Mesenchymal stem cell (in vitro differentiated cells and primary cell): ENCODE measurements at regions not wholly inside any gene's neighbourhood (a gene's known extent, or its start where the extent isn't known, plus 50 kb on each side); places are given as distances from the start of the nearest gene placed in this dataset.
A peak's percentile ranks its signal among the peaks of the same experiment; 100 is the strongest.

Experiments used
- DNase-seq: peaks from one replicate; pipeline ENCODE4 v3.0.0-alpha.2; 2013
- H2AFZ ChIP-seq: one replicate; pipeline ENCODE4 v1.6.1; 2013; ENCODE audit warnings: low read depth, mild to moderate bottlenecking, control low read depth, inconsistent platforms, low read length, moderate library complexity
- H2AK5ac ChIP-seq: 2 replicates; pipeline ENCODE4 v1.6.1; 2013; ENCODE audit warnings: low read length, moderate library complexity, mild to moderate bottlenecking, inconsistent platforms; ENCODE audit not compliant: severe bottlenecking
- H2BK120ac ChIP-seq: one replicate; pipeline ENCODE4 v1.6.1; 2013; ENCODE audit warnings: low read depth, mild to moderate bottlenecking, inconsistent platforms, low read length, moderate library complexity
- H2BK12ac ChIP-seq, 2 experiments: one replicate each; pipeline ENCODE4 v1.6.1; 2013; ENCODE audit warnings: inconsistent platforms in 2 of 2, low read length in 2 of 2, mild to moderate bottlenecking in 2 of 2, moderate library complexity in 2 of 2, control low read depth in 1 of 2
- H2BK15ac ChIP-seq: one replicate; pipeline ENCODE4 v1.6.1; 2013; ENCODE audit warnings: mild to moderate bottlenecking, low read depth, inconsistent platforms; ENCODE audit not compliant: poor library complexity, severe bottlenecking
- H2BK5ac ChIP-seq: 2 replicates; pipeline ENCODE4 v1.6.1; 2013; ENCODE audit warnings: low read depth, mild to moderate bottlenecking, low read length, control low read depth, inconsistent platforms; ENCODE audit not compliant: poor library complexity, severe bottlenecking
- H3K14ac ChIP-seq, 2 experiments: one replicate each; pipeline ENCODE4 v1.6.1; 2013; ENCODE audit warnings: inconsistent platforms in 2 of 2, low read length in 2 of 2, control low read depth in 1 of 2, mild to moderate bottlenecking in 1 of 2, moderate library complexity in 1 of 2
- H3K18ac ChIP-seq, 2 experiments: one replicate each; pipeline ENCODE4 v1.6.1; 2013; ENCODE audit warnings: inconsistent platforms in 2 of 2, low read length in 2 of 2, control low read depth in 1 of 2, low read depth in 1 of 2, mild to moderate bottlenecking in 1 of 2
- H3K23ac ChIP-seq, 2 experiments: one replicate each; pipeline ENCODE4 v1.6.1; 2013; ENCODE audit warnings: inconsistent platforms in 2 of 2, low read length in 2 of 2, mild to moderate bottlenecking in 2 of 2, moderate library complexity in 2 of 2, control low read depth in 1 of 2
- H3K27ac ChIP-seq: 2 replicates; pipeline ENCODE4 v1.5.1; 2013; ENCODE audit warnings: mild to moderate bottlenecking, moderate library complexity, low read length, control low read depth, inconsistent platforms; ENCODE audit not compliant: poor library complexity, severe bottlenecking
- H3K27me3 ChIP-seq, 2 experiments: 2 replicates each; pipeline versions ENCODE4 v1.6.1 to v1.7.0; 2013; ENCODE audit warnings: low read length in 2 of 2, mild to moderate bottlenecking in 2 of 2, moderate library complexity in 2 of 2, control low read depth in 1 of 2, inconsistent platforms in 1 of 2; ENCODE audit not compliant: control insufficient read depth in 1 of 2, insufficient read depth in 1 of 2
- H3K36me3 ChIP-seq, 2 experiments: 2 replicates each; pipeline versions ENCODE4 v1.6.1 to v1.7.0; 2013; ENCODE audit warnings: low read length in 2 of 2, control low read depth in 1 of 2, inconsistent platforms in 1 of 2, low read depth in 1 of 2, mild to moderate bottlenecking in 1 of 2; ENCODE audit not compliant: insufficient read depth in 2 of 2, control insufficient read depth in 1 of 2
- H3K4ac ChIP-seq, 2 experiments: one replicate each; pipeline ENCODE4 v1.6.1; 2013; ENCODE audit warnings: inconsistent platforms in 2 of 2, low read length in 2 of 2, mild to moderate bottlenecking in 2 of 2, moderate library complexity in 2 of 2, control low read depth in 1 of 2, low read depth in 1 of 2
- H3K4me1 ChIP-seq: 2 replicates; pipeline ENCODE4 v1.6.1; 2013; ENCODE audit warnings: low read depth, low read length, control low read depth; ENCODE audit not compliant: control insufficient read depth, insufficient read depth
- H3K4me2 ChIP-seq: 2 replicates; pipeline ENCODE4 v1.6.1; 2013; ENCODE audit warnings: low read length, mild to moderate bottlenecking, inconsistent platforms; ENCODE audit not compliant: poor library complexity, severe bottlenecking
- H3K4me3 ChIP-seq, 2 experiments: 2 replicates each; pipeline versions ENCODE4 v1.5.1 to v1.7.0; 2013; ENCODE audit warnings: low read length in 2 of 2, mild to moderate bottlenecking in 2 of 2, control low read depth in 1 of 2, low read depth in 1 of 2; ENCODE audit not compliant: insufficient read depth in 1 of 2
- H3K79me1 ChIP-seq: replicated peaks from 2 replicates; pipeline ENCODE4 v1.6.1; 2013; ENCODE audit warnings: mild to moderate bottlenecking, control low read depth, low read length, inconsistent platforms; ENCODE audit not compliant: poor library complexity, severe bottlenecking
- H3K9ac ChIP-seq: 2 replicates; pipeline ENCODE4 v1.7.0; 2013; ENCODE audit warnings: mild to moderate bottlenecking, low read length, moderate library complexity
- H3K9me3 ChIP-seq: 2 replicates; pipeline ENCODE4 v1.7.0; 2013; ENCODE audit warnings: mild to moderate bottlenecking, low read length; ENCODE audit not compliant: control insufficient read depth
- H4K8ac ChIP-seq: one replicate; pipeline ENCODE4 v1.6.1; 2013; ENCODE audit warnings: inconsistent platforms, mild to moderate bottlenecking, low read length, moderate library complexity
- H4K91ac ChIP-seq: one replicate; pipeline ENCODE4 v1.6.1; 2013; ENCODE audit warnings: mild to moderate bottlenecking, low read length, inconsistent platforms
- WGBS: methylation state at CpG from one replicate; pipeline ENCODE4 v1.1.7; 2013; ENCODE audit warnings: mixed read lengths; 5-methylcytosine and 5-hydroxymethylcytosine counted together

DNA sequence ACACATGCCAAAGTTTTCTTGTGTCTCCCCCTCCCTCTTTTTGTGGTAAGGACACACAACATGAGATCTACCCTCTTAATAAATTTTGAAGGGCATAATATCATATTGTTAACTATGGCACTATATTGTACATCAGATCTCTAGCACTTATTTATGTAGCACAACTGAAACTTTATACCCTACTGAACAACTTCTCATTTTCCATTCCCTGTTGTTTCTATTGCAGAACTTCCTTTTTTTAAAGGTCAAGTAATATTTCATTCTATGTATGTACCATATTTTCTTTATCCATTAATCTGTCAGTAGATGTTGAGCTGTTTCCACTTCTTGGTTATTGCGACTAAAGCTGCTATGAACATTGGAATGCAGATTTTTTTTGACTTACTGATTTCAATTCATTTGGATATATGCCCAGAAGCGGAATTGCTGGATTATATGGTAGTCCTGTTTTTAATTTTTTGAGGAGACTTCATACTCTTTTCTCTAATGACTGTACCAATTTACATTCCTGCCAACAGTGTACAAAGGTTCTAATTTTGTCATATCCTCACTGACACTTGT is 305.3 kb downstream of the PRR16 start:
- no peaks in the 10 kb centered on the region for H3K36me3 ChIP-seq
- no peak overlapping the region for H3K23ac ChIP-seq
- no peak overlapping the region for H2BK120ac ChIP-seq
- WGBS = 100% methylated on average over 1 of the region's 2 CpGs
- H4K91ac ChIP-seq = no peak overlapping the region
- no peak overlapping the region for H3K4me3 ChIP-seq
- H3K4ac ChIP-seq = no peak overlapping the region
- no peak overlapping the region for H4K8ac ChIP-seq
- H2BK12ac ChIP-seq = no peak overlapping the region
- H2BK5ac ChIP-seq = no peak overlapping the region
- H2AK5ac ChIP-seq = no peak overlapping the region
- H3K4me1 ChIP-seq = no peaks in the 10 kb centered on the region
- no peak overlapping the region for H3K14ac ChIP-seq
- H3K27ac ChIP-seq = no peak overlapping the region
- no peaks in the 10 kb centered on the region for H3K79me1 ChIP-seq
- H3K9me3 ChIP-seq = no peaks in the 10 kb centered on the region
- H2AFZ ChIP-seq = no peak overlapping the region
- no peak for DNase-seq
- no peak overlapping the region for H2BK15ac ChIP-seq
- no peak overlapping the region for H3K4me2 ChIP-seq
- H3K27me3 ChIP-seq = no peaks in the 10 kb centered on the region
- H3K18ac ChIP-seq = no peak overlapping the region
- no peak overlapping the region for H3K9ac ChIP-seq

DNA sequence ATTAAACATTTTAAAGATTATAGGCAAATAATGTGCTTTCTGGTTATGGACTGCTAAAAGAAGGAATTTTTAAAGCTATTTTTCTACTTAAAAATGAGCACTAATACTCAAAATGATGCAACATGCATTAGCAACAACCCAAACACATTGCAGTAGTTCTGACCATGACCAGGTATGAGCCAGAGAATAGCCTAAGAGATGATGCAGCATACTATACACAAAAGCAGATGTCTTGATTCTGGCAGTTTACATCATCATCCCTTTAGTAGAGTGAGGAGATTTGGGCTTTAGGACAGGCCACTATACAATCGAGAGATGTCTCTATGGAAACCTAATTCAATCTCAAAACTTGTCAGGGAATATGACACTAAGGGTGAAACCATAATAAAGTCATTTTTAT is 307.1 kb downstream of the PRR16 start:
- H3K9ac ChIP-seq = no peak overlapping the region
- no peak for DNase-seq
- no peak overlapping the region for H2BK120ac ChIP-seq
- H3K27ac ChIP-seq = no peak overlapping the region
- H3K36me3 ChIP-seq = no peaks in the 10 kb centered on the region
- no peak overlapping the region for H4K8ac ChIP-seq
- no peak overlapping the region for H3K4me3 ChIP-seq
- H3K9me3 ChIP-seq = no peaks in the 10 kb centered on the region
- no peak overlapping the region for H2BK5ac ChIP-seq
- no peaks in the 10 kb centered on the region for H3K27me3 ChIP-seq
- H3K18ac ChIP-seq = no peak overlapping the region
- no peak overlapping the region for H2AK5ac ChIP-seq
- WGBS = no CpG with 5 or more reads among the region's 1 CpG
- H3K23ac ChIP-seq = no peak overlapping the region
- no peaks in the 10 kb centered on the region for H3K79me1 ChIP-seq
- H2AFZ ChIP-seq = no peak overlapping the region
- no peak overlapping the region for H4K91ac ChIP-seq
- H2BK15ac ChIP-seq = no peak overlapping the region
- no peaks in the 10 kb centered on the region for H3K4me1 ChIP-seq
- H2BK12ac ChIP-seq = no peak overlapping the region
- H3K4ac ChIP-seq = no peak overlapping the region
- H3K14ac ChIP-seq = no peak overlapping the region
- no peak overlapping the region for H3K4me2 ChIP-seq

DNA sequence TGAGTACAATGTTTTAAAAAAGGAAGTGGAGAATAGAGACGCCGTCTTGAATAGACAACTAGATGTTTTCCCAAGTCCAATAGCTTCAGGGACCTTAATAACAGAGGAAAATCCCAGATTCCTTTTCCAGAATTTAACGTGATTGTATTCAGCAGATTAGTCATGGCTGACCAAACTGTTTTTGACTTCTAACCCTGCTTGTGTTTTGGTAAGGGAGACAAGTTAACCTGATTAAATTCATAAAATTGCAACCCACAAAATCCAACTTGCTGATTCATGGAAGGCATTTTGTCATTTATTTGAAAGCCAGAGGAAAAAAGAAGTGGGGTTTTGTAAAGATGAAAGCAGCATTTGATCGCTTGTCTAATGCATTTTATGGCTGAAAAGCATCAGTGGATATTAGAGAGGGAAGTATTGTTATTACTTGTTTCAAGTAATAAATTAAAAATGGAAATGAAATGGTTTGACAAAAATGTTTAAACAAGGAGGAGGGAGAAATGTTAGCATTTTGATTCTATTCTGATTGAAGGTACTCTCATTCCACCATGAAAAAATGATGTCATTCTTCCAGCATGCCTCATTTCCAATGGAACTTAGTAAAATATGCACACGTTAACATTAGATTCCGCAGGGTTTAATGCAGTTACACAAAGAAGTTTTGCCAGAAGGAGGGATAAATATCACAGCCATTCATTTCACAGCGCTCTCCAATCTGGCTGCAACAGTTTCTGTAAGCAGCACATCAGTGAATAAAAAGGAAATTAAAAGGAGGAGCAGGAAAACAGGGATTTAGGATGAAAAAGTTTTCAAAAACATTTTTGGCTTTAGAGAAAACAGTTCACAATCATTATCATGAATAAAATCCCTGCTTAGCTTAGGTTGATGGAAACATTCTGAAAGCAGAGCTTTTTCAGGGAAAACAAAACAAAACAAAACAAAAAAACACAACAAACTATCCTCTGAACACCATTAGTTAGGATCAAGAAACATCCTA is 314.7 kb downstream of the PRR16 start:
- Histone ChIP-seq H2AK5ac (no peak overlapping the region), H3K23ac (no peak overlapping the region), H3K4me1 (no peaks in the 10 kb centered on the region), H3K27ac (peak overlapping the region; percentile 87), H3K4me3 (peak overlapping the region in 1 of 2 experiments; percentile 63), H3K4me2 (no peak overlapping the region), H4K8ac (no peak overlapping the region), H2BK5ac (no peak overlapping the region), H2BK120ac (no peak overlapping the region), H3K27me3 (no peaks in the 10 kb centered on the region), H3K79me1 (no peaks in the 10 kb centered on the region), H3K18ac (no peak overlapping the region), H3K9me3 (no peaks in the 10 kb centered on the region), H2BK15ac (no peak overlapping the region), H3K36me3 (no peaks in the 10 kb centered on the region), H3K9ac (peak overlapping the region; percentile 56), H4K91ac (no peak overlapping the region), H3K4ac (no peak overlapping the region), H2BK12ac (no peak overlapping the region), H3K14ac (no peak overlapping the region), H2AFZ (no peak overlapping the region)
- WGBS = 81% methylated on average over 6 of the region's 7 CpGs
- no peak for DNase-seq

DNA sequence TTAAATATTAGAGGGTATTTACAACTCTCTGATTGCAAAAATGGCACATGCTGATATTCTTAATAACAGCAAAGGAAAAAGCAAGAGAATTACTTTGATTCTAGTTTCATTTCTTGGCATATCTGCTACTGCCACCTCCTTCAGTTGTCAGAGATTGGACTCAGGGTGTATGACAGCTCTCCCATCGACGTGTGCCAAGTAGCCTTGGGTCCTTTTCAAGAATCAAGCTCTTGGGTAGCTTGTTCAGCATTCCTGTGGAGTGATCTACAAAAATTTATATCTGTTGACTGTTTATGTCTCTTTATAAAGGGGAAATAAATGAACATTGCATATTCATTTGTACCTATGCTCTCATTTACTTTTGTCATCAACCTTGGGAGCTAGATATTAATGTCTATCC is 315.6 kb downstream of the PRR16 start:
- Histone ChIP-seq H2BK12ac (no peak overlapping the region), H3K4me1 (no peaks in the 10 kb centered on the region), H3K14ac (no peak overlapping the region), H2BK15ac (no peak overlapping the region), H3K9me3 (no peaks in the 10 kb centered on the region), H3K79me1 (no peaks in the 10 kb centered on the region), H3K27me3 (no peaks in the 10 kb centered on the region), H3K18ac (no peak overlapping the region), H3K4me3 (peak overlapping the region in 1 of 2 experiments; percentile 63), H4K8ac (no peak overlapping the region), H4K91ac (no peak overlapping the region), H3K4ac (no peak overlapping the region), H2AFZ (no peak overlapping the region), H2AK5ac (no peak overlapping the region), H3K27ac (no peak overlapping the region), H3K9ac (peak overlapping the region; percentile 56), H3K36me3 (no peaks in the 10 kb centered on the region), H3K4me2 (no peak overlapping the region), H3K23ac (no peak overlapping the region), H2BK5ac (no peak overlapping the region), H2BK120ac (no peak overlapping the region)
- 78% methylated on average over 2 of the region's 2 CpGs for WGBS
- no peak for DNase-seq
